ENCODE measurements at regions not wholly inside any gene's neighbourhood (a gene's known extent, or its start where the extent isn't known, plus 50 kb on each side); places are given as distances from the start of the nearest gene placed in this dataset.
A peak's percentile ranks its signal among the peaks of the same experiment; 100 is the strongest.

GRCh38 chr15:99485992-99486370 is 79.8 kb upstream of the MEF2A start:
- Histone ChIP-seq H3K36me3 (ENCODE audit: control insufficient read depth in 2 of 2, insufficient read depth in 1 of 2, low read length in 2 of 2) (no peaks in the 10 kb centered on the region), H3K9me3 (ENCODE audit: control insufficient read depth, insufficient read depth, low read depth, low read length) (no peaks in the 10 kb centered on the region), H3K4me3 (ENCODE audit: low read depth, low read length) (peak overlapping the region; percentile 7; the same call in 1 of the 2 replicates), H3K4me1 (ENCODE audit: control insufficient read depth, insufficient read depth, low read length) (peaks cover 3% of the 10 kb centered on the region; the same call in 1 of the 2 replicates), H3K27ac (ENCODE audit: extremely low read depth, low read depth, low read length) (no peak overlapping the region)
- CTCF ChIA-PET = interaction anchor here (0.7 to 1.3 kb wide), 4 partner anchors 11 to 386 kb away, joined by 3 to 4 read pairs (median 4); no protein-coding TSS in a partner anchor
- TF ChIP-seq, protein P1, sequence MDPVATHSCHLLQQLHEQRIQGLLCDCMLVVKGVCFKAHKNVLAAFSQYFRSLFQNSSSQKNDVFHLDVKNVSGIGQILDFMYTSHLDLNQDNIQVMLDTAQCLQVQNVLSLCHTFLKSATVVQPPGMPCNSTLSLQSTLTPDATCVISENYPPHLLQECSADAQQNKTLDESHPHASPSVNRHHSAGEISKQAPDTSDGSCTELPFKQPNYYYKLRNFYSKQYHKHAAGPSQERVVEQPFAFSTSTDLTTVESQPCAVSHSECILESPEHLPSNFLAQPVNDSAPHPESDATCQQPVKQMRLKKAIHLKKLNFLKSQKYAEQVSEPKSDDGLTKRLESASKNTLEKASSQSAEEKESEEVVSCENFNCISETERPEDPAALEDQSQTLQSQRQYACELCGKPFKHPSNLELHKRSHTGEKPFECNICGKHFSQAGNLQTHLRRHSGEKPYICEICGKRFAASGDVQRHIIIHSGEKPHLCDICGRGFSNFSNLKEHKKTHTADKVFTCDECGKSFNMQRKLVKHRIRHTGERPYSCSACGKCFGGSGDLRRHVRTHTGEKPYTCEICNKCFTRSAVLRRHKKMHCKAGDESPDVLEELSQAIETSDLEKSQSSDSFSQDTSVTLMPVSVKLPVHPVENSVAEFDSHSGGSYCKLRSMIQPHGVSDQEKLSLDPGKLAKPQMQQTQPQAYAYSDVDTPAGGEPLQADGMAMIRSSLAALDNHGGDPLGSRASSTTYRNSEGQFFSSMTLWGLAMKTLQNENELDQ (tag by site-specific recombination; IDR thresholded peaks at IDR 0.05; ENCODE audit: low read depth) = no peak
- TF ChIP-seq REST (tag by site-specific recombination; IDR thresholded peaks at IDR 0.05) = peak; percentile 84
- POLR2A ChIA-PET = no interaction called here

DNA sequence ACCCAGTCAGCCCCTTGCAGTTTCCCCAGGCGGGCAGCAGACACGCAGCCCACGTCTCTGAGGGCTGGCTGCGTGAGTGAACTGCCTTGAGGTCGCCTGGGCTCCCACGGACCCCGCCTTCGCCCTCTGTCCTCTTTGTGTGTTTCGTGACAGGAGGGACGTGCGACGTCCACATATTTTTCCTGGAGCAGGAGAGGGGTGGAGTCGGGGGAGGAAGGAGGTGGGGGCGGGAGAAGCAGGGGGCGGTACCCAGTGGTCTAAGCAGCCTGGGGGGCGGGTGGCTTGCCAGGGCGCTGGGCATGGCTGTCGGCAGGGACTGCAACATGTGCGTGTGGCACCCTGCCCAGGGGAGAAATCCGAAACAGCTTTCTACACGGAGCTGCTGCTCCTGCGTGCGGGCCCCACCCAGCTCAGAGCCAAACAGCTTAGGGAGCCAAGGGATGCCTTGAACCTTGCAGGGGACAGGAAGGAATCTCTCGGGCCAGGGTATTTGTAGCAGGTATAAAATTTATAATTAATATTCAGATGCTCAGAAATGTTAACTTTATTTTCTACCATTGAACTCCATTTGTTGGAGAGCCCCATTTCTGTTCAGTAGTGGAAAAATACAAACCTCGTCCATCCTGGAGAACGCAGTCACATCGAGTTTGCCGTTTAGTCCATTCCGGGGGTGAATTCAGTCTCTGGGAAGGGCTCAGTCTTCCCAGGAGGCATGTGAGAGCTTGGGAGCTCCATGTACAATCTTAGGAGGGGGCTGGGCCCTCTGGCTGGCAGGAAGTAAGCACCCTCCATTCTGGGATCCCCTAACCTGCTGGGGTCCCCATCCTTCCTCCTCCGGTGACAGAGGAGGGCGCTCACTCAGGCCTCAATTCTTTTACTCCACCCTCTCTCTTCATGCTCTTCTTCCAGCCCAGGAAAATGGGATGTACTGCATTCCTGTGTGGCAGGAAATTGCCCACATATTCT is 79.1 kb upstream of the MEF2A start:
- Histone ChIP-seq H3K36me3 (ENCODE audit: control insufficient read depth in 2 of 2, insufficient read depth in 1 of 2, low read length in 2 of 2) (no peaks in the 10 kb centered on the region), H3K4me1 (ENCODE audit: control insufficient read depth, insufficient read depth, low read length) (peaks cover 3% of the 10 kb centered on the region; the same call in 1 of the 2 replicates), H3K4me3 (ENCODE audit: low read depth, low read length) (peak overlapping the region; percentile 29), H3K27ac (ENCODE audit: extremely low read depth, low read depth, low read length) (0 out of 2 replicates have a peak overlapping the region, but pooled peaks have one; percentile 16), H3K9me3 (ENCODE audit: control insufficient read depth, insufficient read depth, low read depth, low read length) (no peaks in the 10 kb centered on the region)
- CTCF ChIA-PET = interaction anchor here (0.6 to 1.6 kb wide), 3 partner anchors 12 to 490 kb away, joined by 3 to 5 read pairs (median 4); no protein-coding TSS in a partner anchor
- POLR2A ChIA-PET = no interaction called here
- TF ChIP-seq ZNF2 (tag by site-specific recombination; IDR thresholded peaks at IDR 0.05) (no peak), ZNF560 (tag by site-specific recombination; IDR thresholded peaks at IDR 0.05; ENCODE audit: borderline replicate concordance) (no peak), SP2 (tag by site-specific recombination; IDR thresholded peaks at IDR 0.05) (peak; percentile 68), ZNF335 (tag by site-specific recombination; conservative IDR thresholded peaks at IDR 0.05) (peak; percentile 70), KLF9 (tag by site-specific recombination; IDR thresholded peaks at IDR 0.05; ENCODE audit: low read depth) (0 out of 2 replicates have a peak, but pooled peaks have one; percentile 25), GLIS2 (tag by site-specific recombination; IDR thresholded peaks at IDR 0.05) (peak; percentile 75), PBX3 (CRISPR knock-in tag; IDR thresholded peaks at IDR 0.05) (no peak), SCRT2 (tag by site-specific recombination; IDR thresholded peaks at IDR 0.05) (peak; percentile 83), ZNF114 (tag by site-specific recombination; IDR thresholded peaks at IDR 0.05) (no peak), ZNF76 (tag by site-specific recombination; IDR thresholded peaks at IDR 0.05; ENCODE audit: borderline replicate concordance, low read depth) (peak; percentile 33; the same call in 1 of the 2 replicates), ZNF10 (tag by site-specific recombination; IDR thresholded peaks at IDR 0.05) (no peak)
- TF ChIP-seq, protein P2, sequence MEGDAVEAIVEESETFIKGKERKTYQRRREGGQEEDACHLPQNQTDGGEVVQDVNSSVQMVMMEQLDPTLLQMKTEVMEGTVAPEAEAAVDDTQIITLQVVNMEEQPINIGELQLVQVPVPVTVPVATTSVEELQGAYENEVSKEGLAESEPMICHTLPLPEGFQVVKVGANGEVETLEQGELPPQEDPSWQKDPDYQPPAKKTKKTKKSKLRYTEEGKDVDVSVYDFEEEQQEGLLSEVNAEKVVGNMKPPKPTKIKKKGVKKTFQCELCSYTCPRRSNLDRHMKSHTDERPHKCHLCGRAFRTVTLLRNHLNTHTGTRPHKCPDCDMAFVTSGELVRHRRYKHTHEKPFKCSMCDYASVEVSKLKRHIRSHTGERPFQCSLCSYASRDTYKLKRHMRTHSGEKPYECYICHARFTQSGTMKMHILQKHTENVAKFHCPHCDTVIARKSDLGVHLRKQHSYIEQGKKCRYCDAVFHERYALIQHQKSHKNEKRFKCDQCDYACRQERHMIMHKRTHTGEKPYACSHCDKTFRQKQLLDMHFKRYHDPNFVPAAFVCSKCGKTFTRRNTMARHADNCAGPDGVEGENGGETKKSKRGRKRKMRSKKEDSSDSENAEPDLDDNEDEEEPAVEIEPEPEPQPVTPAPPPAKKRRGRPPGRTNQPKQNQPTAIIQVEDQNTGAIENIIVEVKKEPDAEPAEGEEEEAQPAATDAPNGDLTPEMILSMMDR (tag by site-specific recombination; IDR thresholded peaks at IDR 0.05) = peak; percentile 37; the same call in 1 of the 2 replicates
- TF ChIP-seq, protein P3, sequence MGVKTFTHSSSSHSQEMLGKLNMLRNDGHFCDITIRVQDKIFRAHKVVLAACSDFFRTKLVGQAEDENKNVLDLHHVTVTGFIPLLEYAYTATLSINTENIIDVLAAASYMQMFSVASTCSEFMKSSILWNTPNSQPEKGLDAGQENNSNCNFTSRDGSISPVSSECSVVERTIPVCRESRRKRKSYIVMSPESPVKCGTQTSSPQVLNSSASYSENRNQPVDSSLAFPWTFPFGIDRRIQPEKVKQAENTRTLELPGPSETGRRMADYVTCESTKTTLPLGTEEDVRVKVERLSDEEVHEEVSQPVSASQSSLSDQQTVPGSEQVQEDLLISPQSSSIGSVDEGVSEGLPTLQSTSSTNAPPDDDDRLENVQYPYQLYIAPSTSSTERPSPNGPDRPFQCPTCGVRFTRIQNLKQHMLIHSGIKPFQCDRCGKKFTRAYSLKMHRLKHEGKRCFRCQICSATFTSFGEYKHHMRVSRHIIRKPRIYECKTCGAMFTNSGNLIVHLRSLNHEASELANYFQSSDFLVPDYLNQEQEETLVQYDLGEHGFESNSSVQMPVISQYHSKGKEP (tag by site-specific recombination; IDR thresholded peaks at IDR 0.05) = 0 out of 2 replicates have a peak, but pooled peaks have one; percentile 10
- TF ChIP-seq, protein P4, sequence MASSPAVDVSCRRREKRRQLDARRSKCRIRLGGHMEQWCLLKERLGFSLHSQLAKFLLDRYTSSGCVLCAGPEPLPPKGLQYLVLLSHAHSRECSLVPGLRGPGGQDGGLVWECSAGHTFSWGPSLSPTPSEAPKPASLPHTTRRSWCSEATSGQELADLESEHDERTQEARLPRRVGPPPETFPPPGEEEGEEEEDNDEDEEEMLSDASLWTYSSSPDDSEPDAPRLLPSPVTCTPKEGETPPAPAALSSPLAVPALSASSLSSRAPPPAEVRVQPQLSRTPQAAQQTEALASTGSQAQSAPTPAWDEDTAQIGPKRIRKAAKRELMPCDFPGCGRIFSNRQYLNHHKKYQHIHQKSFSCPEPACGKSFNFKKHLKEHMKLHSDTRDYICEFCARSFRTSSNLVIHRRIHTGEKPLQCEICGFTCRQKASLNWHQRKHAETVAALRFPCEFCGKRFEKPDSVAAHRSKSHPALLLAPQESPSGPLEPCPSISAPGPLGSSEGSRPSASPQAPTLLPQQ (tag by site-specific recombination; IDR thresholded peaks at IDR 0.05) = peak; percentile 98
- TF ChIP-seq, protein P5, sequence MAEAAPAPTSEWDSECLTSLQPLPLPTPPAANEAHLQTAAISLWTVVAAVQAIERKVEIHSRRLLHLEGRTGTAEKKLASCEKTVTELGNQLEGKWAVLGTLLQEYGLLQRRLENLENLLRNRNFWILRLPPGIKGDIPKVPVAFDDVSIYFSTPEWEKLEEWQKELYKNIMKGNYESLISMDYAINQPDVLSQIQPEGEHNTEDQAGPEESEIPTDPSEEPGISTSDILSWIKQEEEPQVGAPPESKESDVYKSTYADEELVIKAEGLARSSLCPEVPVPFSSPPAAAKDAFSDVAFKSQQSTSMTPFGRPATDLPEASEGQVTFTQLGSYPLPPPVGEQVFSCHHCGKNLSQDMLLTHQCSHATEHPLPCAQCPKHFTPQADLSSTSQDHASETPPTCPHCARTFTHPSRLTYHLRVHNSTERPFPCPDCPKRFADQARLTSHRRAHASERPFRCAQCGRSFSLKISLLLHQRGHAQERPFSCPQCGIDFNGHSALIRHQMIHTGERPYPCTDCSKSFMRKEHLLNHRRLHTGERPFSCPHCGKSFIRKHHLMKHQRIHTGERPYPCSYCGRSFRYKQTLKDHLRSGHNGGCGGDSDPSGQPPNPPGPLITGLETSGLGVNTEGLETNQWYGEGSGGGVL (tag by site-specific recombination; IDR thresholded peaks at IDR 0.05) = peak; percentile 55

All from HEK293 (cell line).